Mononuclear cell (primary cell): ENCODE measurements at regions not wholly inside any gene's neighbourhood (a gene's known extent, or its start where the extent isn't known, plus 50 kb on each side); places are given as distances from the start of the nearest gene placed in this dataset.
A peak's percentile ranks its signal among the peaks of the same experiment; 100 is the strongest.

ENCODE experiments used
- H3K27me3 ChIP-seq: 2 replicates; pipeline ENCODE4 v1.6.0; 2011; ENCODE audit warnings: low read length, control low read depth; ENCODE audit not compliant: insufficient read depth
- H3K4me1 ChIP-seq: 2 replicates; pipeline ENCODE4 v1.5.1; 2011; ENCODE audit warnings: mild to moderate bottlenecking, low read length, control low read depth; ENCODE audit not compliant: insufficient read depth
- H3K4me3 ChIP-seq: 2 replicates; pipeline ENCODE4 v1.5.1; 2011; ENCODE audit warnings: mild to moderate bottlenecking, low read length, moderate library complexity
- H3K9me3 ChIP-seq: 2 replicates; pipeline ENCODE4 v1.5.1; 2011; ENCODE audit warnings: low read depth, mild to moderate bottlenecking, control low read depth, low read length

GRCh38 chr3:40593351-40593750, 68.6 kb downstream of the ZNF621 start:
- Histone ChIP-seq H3K27me3 (no peaks in the 10 kb centered on the region), H3K9me3 (no peaks in the 10 kb centered on the region), H3K4me1 (no peaks in the 10 kb centered on the region), H3K4me3 (no peak overlapping the region)

- Histone ChIP-seq H3K27me3 (peaks cover 3% of the 10 kb centered on the region), H3K4me3 (no peak overlapping the region), H3K4me1 (no peaks in the 10 kb centered on the region), H3K9me3 (no peaks in the 10 kb centered on the region)
Observed at GRCh38 chr3:40597441-40597840, 72.7 kb downstream of the ZNF621 start.

- Histone ChIP-seq H3K9me3 (no peaks in the 10 kb centered on the region), H3K4me3 (no peak overlapping the region), H3K27me3 (peaks cover 3% of the 10 kb centered on the region), H3K4me1 (no peaks in the 10 kb centered on the region)
Observed at GRCh38 chr3:40598338-40598737, 73.6 kb downstream of the ZNF621 start.

GRCh38 chr3:40598962-40599361, 74.2 kb downstream of the ZNF621 start:
- no peak overlapping the region for H3K4me3 ChIP-seq
- no peaks in the 10 kb centered on the region for H3K4me1 ChIP-seq
- no peaks in the 10 kb centered on the region for H3K9me3 ChIP-seq
- peaks cover 3% of the 10 kb centered on the region for H3K27me3 ChIP-seq

GRCh38 chr3:40602778-40603385, 78.1 kb downstream of the ZNF621 start:
- H3K4me1 ChIP-seq = no peaks in the 10 kb centered on the region
- H3K27me3 ChIP-seq = peaks cover 3% of the 10 kb centered on the region
- H3K9me3 ChIP-seq = no peaks in the 10 kb centered on the region
- H3K4me3 ChIP-seq = no peak overlapping the region

- no peak overlapping the region for H3K4me3 ChIP-seq
- no peaks in the 10 kb centered on the region for H3K27me3 ChIP-seq
- H3K9me3 ChIP-seq = no peaks in the 10 kb centered on the region
- no peaks in the 10 kb centered on the region for H3K4me1 ChIP-seq
Observed at GRCh38 chr3:40605960-40606359, 81.2 kb downstream of the ZNF621 start.

GRCh38 chr3:40608091-40608490, 83.3 kb downstream of the ZNF621 start:
- Histone ChIP-seq H3K4me1 (no peaks in the 10 kb centered on the region), H3K4me3 (no peak overlapping the region), H3K27me3 (no peaks in the 10 kb centered on the region), H3K9me3 (no peaks in the 10 kb centered on the region)

- Histone ChIP-seq H3K27me3 (peaks cover 23% of the 10 kb centered on the region), H3K9me3 (no peaks in the 10 kb centered on the region), H3K4me3 (no peak overlapping the region)
Observed at GRCh38 chr3:40613306-40613705, 88.5 kb downstream of the ZNF621 start.

GRCh38 chr3:40615110-40615915, 90.6 kb downstream of the ZNF621 start:
- Histone ChIP-seq H3K9me3 (no peaks in the 10 kb centered on the region), H3K4me3 (no peak overlapping the region), H3K27me3 (peaks cover 23% of the 10 kb centered on the region), H3K4me1 (peaks cover 6% of the 10 kb centered on the region)

More at GRCh38 chr3:40613306-40613705, 88.5 kb downstream of the ZNF621 start:
- H3K4me1 ChIP-seq = peaks cover 6% of the 10 kb centered on the region

- no peak overlapping the region for H3K4me3 ChIP-seq
- H3K27me3 ChIP-seq = peaks cover 23% of the 10 kb centered on the region
- no peaks in the 10 kb centered on the region for H3K9me3 ChIP-seq
- peaks cover 6% of the 10 kb centered on the region for H3K4me1 ChIP-seq
Observed at GRCh38 chr3:40615918-40616819, 91.4 kb downstream of the ZNF621 start.

GRCh38 chr3:40617084-40617483, 92.3 kb downstream of the ZNF621 start:
- Histone ChIP-seq H3K4me1 (peaks cover 6% of the 10 kb centered on the region), H3K4me3 (no peak overlapping the region), H3K9me3 (no peaks in the 10 kb centered on the region), H3K27me3 (peaks cover 23% of the 10 kb centered on the region)

GRCh38 chr3:40618158-40618557, 93.4 kb downstream of the ZNF621 start:
- H3K4me1 ChIP-seq = peaks cover 7% of the 10 kb centered on the region
- H3K4me3 ChIP-seq = no peak overlapping the region
- peaks cover 23% of the 10 kb centered on the region for H3K27me3 ChIP-seq
- no peaks in the 10 kb centered on the region for H3K9me3 ChIP-seq

- peaks cover 14% of the 10 kb centered on the region for H3K4me1 ChIP-seq
- no peak overlapping the region for H3K4me3 ChIP-seq
- peaks cover 16% of the 10 kb centered on the region for H3K27me3 ChIP-seq
- no peaks in the 10 kb centered on the region for H3K9me3 ChIP-seq
Observed at GRCh38 chr3:40620151-40620550, 95.4 kb downstream of the ZNF621 start.

GRCh38 chr3:40621252-40621651, 96.5 kb downstream of the ZNF621 start:
- Histone ChIP-seq H3K4me3 (no peak overlapping the region), H3K4me1 (peaks cover 13% of the 10 kb centered on the region), H3K9me3 (no peaks in the 10 kb centered on the region), H3K27me3 (peaks cover 6% of the 10 kb centered on the region)

- H3K9me3 ChIP-seq = peaks cover 4% of the 10 kb centered on the region
- H3K4me3 ChIP-seq = peak overlapping the region; percentile 33
- H3K4me1 ChIP-seq = peaks cover 13% of the 10 kb centered on the region
- no peaks in the 10 kb centered on the region for H3K27me3 ChIP-seq
Observed at GRCh38 chr3:40623567-40623966, 98.8 kb downstream of the ZNF621 start.
